IPS DF 4.7 (cell line): ENCODE measurements at regions not wholly inside any gene's neighbourhood (a gene's known extent, or its start where the extent isn't known, plus 50 kb on each side); places are given as distances from the start of the nearest gene placed in this dataset.
"Not testable (repeated sequence)": the region's sequence is repeated elsewhere in the genome, so short reads cannot be mapped to it uniquely, and the experiment has no call there.

Experiments
- DNase-seq: peaks from one replicate; pipeline ENCODE4 v3.0.0-alpha.2; 2013; ENCODE audit warnings: low spot score; ENCODE audit errors: extremely low read depth

- no peak for DNase-seq
These were observed 322.3 kb upstream of the B3GAT1 start for GRCh38 chr11:134734141-134734845.

DNA sequence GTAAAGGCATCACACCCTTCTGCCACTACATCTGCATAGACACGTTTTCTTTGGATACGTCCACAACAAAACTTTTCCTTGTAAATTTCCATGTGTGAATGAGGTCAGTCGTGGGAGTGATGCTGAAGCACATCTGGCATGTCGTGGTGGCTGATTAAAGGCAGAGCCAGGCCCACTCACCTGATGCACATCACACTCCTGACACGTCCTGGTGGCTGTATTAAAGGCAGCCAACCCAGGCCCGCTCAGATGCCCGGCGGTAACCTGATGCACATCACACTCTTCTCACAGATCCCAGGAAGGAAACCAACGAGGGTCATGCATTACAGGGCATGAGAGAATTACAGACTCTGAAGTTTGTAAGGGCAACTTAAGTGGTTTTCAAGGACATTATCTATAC is 321.6 kb upstream of the B3GAT1 start:
- DNase-seq, result no peak

DNA sequence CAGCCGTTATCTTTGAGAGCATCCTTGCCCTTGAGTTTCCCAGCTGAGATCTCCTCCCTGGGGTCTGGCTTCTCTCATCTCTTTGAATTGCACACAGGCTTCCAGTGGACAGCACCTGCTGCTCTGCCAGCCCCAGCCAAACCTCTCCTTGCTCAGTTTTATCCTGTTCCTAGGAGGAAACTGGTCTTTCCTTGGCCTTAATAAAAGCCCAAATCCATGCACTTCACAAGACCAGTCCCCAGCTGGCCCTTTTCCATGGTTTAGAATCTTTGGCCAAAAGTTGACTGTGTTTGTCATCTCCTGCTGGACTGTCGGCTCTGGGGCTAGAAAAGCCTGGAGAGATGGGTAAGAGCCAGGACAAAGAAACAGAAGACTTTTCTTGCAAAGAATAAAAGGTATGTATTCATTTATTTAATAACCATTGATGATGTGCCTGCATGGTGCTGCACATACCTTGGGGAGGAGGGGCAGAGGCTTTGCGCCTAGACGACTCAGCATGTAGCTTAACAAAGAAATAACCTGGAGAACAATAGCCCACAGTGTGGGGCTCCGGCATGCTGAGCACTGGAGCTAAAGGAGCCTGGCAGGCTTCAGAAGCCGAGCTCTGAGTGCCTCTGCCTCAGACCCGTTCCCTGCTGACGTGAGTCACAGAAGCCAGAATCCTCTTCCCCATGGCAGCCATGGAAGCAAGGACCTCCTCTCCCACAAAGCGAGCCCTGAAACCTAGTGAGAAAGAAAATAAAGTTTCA is 319.3 kb upstream of the B3GAT1 start:
- peak; percentile 51 for DNase-seq

DNA sequence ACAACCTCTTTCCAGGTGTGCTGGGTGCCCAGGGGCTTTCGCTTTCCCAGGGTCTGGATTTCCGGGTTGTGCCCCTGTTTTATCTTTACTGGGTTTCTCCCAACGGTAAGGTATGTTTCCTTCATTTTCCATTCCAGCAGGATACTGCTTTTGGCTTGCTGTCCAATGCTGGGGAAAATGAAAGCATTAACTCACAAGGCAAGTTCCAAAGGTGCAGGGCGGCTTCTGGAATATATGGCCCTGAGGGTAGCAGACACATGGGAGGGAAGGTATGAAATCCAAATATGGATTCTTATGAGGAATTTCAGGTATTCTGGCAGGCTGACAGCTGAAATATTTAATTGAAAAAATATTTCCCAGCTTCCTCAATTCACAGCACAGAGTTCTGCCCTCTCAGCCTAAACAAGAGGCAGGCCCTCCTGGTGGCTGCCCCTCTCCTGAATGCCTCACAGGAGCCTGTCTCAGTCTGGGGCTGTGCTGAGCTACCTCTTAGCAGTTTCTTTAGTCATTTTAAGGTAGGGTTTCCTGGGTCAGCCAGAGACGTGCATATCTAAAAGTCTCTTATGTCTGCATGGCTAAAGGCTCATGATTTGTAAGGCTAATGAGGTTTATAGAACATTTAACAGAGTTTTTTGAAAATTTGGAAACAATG is 318.6 kb upstream of the B3GAT1 start:
- no peak for DNase-seq

DNA sequence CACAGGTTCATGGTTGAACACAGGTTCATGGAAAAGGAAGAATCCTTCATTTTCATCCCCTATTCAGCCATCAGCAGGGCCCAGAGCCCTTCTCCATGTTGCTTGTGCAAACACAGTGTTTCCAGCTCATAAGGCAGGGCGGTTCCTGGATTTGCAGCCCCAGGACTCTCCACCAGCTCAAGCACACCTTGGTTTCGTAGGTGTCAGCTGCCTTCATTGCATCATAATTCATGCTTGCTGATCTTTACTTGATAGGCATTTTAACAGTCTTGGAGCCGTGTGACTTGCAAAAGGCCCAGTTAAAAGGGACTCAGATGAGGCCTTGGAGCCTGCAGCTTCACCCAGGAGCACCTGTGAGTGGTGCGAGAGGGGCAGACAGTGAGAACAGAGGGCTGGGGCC is 318.1 kb upstream of the B3GAT1 start:
- DNase-seq, result no peak

DNA sequence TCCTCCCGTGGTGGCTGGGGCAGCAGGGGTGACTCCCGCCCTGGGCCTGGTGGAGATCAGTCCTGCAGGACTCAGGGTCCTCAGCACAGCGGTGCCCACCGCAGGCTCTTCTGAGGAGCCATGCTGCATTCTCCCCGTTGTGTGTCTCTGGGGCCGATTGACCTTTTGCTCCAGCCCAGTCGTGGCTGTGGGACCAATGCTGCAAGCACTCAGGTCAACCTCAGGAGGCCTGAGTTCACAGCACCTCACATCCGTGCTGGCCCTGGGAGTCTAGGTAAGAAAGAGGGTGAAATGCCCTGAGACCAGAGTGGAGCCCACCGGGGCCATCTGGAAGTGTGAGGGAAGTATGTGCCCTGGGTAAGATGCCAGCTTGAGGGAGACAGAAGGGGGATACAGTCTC is 316.1 kb upstream of the B3GAT1 start:
- DNase-seq, result no peak

DNA sequence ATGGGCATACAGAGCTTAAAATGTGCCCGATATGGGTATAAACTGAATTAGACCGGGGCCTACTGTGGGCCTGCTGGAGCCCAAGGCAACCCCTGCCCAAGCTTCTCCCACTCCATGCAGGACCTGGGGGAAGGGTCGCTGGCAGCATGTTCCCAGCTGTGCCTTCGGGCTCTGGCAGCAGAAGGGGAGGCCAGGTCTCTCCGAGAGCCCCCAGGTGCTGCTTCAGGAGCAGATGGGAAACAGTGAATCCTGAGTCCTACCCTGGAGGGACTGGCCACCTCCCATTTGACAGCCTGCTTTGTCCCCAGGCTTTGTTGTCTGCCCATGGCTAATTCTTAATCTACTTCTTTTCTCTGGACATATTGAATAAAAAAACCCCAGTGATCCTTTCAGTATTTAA is 315.6 kb upstream of the B3GAT1 start:
- DNase-seq, result no peak

DNA sequence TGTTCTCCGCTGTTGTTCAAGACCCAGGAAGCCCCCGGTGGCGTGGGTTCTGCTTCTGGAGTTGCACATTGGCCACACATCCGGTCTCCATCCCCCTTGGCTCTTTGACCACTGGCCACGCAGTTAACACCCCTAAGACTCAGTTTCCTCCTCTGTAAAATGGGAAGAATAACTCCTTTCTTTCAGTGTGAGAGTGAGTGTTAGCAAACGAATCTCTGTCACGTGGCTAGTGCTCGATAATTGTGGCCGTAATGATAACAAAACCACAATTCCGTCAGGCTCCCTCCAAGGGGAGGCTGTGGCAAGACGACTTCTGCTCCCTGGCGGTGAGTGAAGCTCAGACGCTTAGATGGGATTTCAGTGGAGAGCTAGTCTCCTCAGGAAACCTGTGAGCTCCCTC is 315.2 kb upstream of the B3GAT1 start:
- no peak for DNase-seq

GRCh38 chr11:134725716-134726639 is 313.9 kb upstream of the B3GAT1 start:
- no peak for DNase-seq

- DNase-seq, result no peak
These were observed 313.2 kb upstream of the B3GAT1 start for GRCh38 chr11:134725211-134725610.

GRCh38 chr11:134724779-134725140 is 312.7 kb upstream of the B3GAT1 start:
- no peak for DNase-seq

- DNase-seq, result no peak
These were observed 312.2 kb upstream of the B3GAT1 start for GRCh38 chr11:134724106-134724778.

DNA sequence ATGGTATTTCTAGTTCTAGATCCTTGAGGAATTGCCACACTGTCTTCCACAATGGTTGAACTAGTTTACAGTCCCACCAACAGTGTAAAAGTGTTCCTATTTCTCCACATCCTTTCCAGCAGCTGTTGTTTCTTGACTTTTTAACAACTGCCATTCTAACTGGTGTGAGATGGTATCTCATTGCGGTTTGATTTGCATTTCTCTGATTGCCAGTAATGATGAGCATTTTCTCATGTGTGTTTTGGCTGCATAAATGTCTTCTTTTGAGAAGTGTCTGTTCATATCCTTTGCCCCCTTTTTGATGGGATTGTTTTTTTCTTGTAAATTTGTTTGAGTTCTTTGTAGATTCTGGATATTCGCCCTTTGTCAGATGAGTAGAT is 308.6 kb upstream of the B3GAT1 start:
- DNase-seq, result not testable (repeated sequence)

- DNase-seq, result not testable (repeated sequence)
These were observed 308.1 kb upstream of the B3GAT1 start for GRCh38 chr11:134719940-134720690.

GRCh38 chr11:134719397-134719796 is 307.4 kb upstream of the B3GAT1 start:
- no peak for DNase-seq

GRCh38 chr11:134716582-134716981 is 304.5 kb upstream of the B3GAT1 start:
- DNase-seq, result no peak

DNA sequence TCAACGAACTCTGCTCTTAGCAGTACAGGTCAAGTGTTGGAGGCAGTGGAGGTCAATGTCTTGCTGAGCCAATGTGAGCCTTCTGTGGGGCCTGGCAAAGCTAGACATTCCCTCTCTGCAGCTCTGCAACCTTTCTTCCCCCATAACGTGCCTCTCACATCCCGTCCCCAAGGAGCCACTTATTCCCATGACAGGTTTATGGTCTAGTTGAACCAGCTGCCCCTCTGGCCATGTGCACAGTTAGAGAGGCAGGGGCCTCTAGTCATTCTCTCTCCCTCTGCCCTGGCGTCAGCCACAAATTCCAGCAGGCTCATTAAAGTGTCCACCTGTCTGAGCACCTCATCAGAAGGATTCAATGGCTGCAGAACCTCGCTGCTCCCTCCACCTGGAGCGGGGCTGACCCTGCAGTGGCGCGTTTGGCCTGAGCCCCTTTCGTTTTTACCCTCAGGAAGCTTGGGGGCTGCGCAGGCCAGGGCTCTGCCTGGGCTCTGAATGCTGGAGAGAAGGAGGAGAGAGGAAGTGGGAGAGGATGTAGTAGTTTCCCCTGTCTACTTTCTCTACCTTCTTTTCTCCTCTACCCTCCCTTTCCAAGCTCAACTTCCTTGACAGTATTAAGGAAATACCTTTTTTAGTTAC is 302.1 kb upstream of the B3GAT1 start:
- DNase-seq, result no peak

DNA sequence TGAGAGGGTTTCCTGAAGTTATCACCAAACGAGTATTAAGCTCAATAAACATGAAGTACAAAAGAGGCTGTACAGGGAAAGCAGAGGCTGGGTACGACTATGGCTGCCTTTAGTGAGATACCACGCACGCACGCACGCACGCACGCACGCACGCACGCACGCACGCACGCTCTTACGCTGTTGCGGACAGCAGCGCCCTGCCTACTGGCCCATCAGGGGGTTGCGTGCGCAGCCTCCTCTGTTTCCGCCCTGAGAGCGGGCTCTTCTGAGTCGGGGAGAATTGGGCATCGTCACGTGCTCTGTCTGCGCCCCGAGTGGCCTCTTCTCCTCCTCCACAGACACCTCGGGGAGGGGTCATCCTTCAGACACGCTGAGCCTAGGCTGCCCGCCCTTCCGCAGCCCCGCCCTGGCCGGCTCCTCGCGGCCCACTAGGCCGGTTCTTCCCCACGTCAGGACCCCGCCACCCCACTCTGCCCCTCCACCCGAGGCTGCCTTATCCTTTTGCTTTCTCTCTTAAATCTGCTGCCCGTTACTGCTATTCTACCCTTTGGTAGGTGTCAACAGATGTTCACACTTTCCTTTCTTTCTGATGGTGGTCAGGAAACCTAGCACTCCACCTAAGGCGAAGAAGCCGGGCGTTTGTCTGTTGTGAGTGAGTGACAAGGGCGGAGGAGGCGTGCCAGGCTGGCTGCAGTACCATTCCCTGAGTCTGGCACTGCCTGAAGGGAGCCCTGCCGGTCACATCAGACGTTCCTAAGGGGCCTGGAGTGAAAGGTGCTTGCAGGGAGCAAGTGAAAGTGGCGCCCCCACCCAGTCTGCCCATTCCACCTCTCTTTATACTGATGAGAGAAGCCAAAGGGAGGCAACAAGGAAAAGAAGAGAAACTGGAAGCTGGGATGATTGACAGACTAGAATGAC is 300.4 kb upstream of the B3GAT1 start:
- DNase-seq, result no peak

- no peak for DNase-seq
These were observed 299.5 kb upstream of the B3GAT1 start for GRCh38 chr11:134711588-134711987.
